ENCODE measurements at regions not wholly inside any gene's neighbourhood (a gene's known extent, or its start where the extent isn't known, plus 50 kb on each side); places are given as distances from the start of the nearest gene placed in this dataset.

DNA sequence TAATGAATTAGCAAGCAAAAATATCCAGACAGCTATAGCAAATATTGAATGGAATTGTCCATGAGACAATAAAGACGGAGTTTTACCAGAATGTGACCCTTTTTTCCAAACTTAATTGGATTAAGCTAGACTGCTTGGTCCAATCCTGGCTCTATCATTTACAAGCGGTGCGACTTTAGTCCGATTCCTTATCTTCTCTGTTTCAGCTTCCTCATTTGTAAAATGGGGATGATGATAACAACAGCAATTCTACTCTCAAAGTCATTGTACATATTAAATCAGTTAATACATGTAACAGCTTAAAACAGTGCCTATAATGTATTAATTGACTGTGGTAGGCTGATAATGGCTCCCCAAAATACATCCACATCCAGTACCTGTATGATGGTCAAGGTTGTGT lies 62.1 kb upstream of the CRBN start:
- DNase-seq, result no peak

DNA sequence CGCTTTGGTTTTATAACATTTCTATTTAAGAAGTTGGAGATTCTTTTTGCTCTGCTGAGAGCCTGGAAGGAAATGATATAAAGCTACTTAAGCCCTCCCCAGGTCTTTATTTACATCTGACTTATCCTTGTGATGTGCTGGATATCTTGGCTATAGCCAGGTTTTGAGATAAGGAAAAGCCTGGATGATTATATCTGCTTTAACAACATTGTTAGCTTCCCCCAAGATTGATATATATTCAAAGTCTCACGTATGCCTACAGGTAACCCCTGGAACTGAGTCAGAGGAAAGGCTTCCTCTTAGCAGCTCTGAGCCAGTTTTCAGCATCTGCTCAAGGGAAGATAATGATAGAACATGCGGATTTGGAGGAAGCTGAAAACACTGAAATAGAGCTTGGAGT lies 61.5 kb upstream of the CRBN start:
- DNase-seq, result no peak

DNA sequence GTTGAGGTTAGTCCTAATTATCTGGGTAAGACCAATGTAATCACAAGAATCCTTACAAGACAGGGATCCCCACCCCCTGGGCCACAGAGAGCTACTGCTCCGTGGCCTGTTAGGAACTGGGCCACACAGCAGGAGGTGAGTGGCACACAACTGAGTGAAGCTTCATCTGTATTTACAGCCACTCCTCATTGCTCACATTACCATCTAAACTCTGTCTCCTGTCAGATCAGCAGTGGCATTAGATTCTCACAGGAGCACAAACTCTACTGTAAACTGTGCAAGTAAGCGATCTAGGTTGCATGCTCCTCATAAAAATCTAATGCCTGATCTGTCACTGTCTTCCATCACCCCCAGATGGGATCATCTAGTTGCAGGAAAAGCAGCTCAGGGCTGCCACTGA lies 58.5 kb upstream of the CRBN start:
- DNase-seq, result no peak

DNA sequence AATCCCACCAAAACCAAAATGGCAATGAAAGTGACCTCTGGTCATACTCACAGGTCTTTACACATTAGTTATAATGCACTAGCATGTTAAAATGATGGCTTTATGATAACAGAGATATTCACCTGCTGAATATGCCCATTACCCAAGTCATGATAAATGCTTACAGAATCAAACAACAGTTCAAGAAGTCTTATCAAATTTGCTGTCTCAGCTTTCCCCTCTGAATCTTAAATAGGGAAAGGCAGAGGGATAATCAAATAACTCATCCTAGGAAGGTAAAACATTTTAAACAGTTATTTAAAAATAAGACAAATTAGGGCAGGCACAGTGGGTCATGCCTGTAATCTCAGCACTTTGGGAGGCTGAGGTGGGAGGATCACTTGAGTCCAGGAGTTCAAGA lies 52.8 kb upstream of the CRBN start:
- DNase-seq, result no peak

All from muscle of arm (tissue), 1 donor.